ENCODE measurements at regions not wholly inside any gene's neighbourhood (a gene's known extent, or its start where the extent isn't known, plus 50 kb on each side); places are given as distances from the start of the nearest gene placed in this dataset.

GRCh38 chr5:174831031-174831660 lies 106.8 kb downstream of the MSX2 start:
- H3K36me3 Mint-ChIP-seq, result no peaks in the 10 kb centered on the region
- H3K27ac Mint-ChIP-seq, result no peak overlapping the region
- ATAC-seq, result no peak
- no peak overlapping the region for H3K4me3 Mint-ChIP-seq
- H3K9me3 Mint-ChIP-seq, result peaks cover 16% of the 10 kb centered on the region
- no peaks in the 10 kb centered on the region; the same call in none of the 2 replicates for H3K27me3 Mint-ChIP-seq (ENCODE audit: low read depth)
- DNase-seq (ENCODE audit: low spot score), result no peak
- peaks cover 5% of the 10 kb centered on the region; the same call in 1 of the 2 replicates for H3K4me1 Mint-ChIP-seq
- CTCF ChIA-PET, result interaction anchor here (0.6 kb wide), 1 partner anchor 92 kb away, joined by 3 read pairs; no protein-coding TSS in a partner anchor
- POLR2A ChIA-PET, result no interaction called here
- TF ChIP-seq NFATC4 (CRISPR knock-in tag; IDR thresholded peaks at IDR 0.05) (no peak), ZBTB21 (CRISPR knock-in tag; IDR thresholded peaks at IDR 0.05; ENCODE audit: borderline replicate concordance) (no peak), PRRX2 (CRISPR knock-in tag; IDR thresholded peaks at IDR 0.05) (no peak), NR3C1 (CRISPR knock-in tag; conservative IDR thresholded peaks at IDR 0.05; ENCODE audit: low read depth) (no peak), SMAD3 (CRISPR knock-in tag; IDR thresholded peaks at IDR 0.05; ENCODE audit: borderline replicate concordance) (no peak), RORB (CRISPR knock-in tag; IDR thresholded peaks at IDR 0.05) (no peak), STAT6 (CRISPR knock-in tag; conservative IDR thresholded peaks at IDR 0.05; ENCODE audit: low read depth) (no peak), RELA (CRISPR knock-in tag; IDR thresholded peaks at IDR 0.05; ENCODE audit: borderline replicate concordance) (no peak), FOXK1 (CRISPR knock-in tag; IDR thresholded peaks at IDR 0.05) (no peak), AFF4 (CRISPR knock-in tag; IDR thresholded peaks at IDR 0.05; ENCODE audit: borderline replicate concordance) (no peak), ZNF317 (CRISPR knock-in tag; IDR thresholded peaks at IDR 0.05; ENCODE audit: borderline replicate concordance, low read depth) (no peak), ATF1 (CRISPR knock-in tag; IDR thresholded peaks at IDR 0.05) (no peak), FOXJ3 (CRISPR knock-in tag; IDR thresholded peaks at IDR 0.05; ENCODE audit: borderline replicate concordance) (no peak), CREM (CRISPR knock-in tag; IDR thresholded peaks at IDR 0.05) (no peak), E2F4 (CRISPR knock-in tag; IDR thresholded peaks at IDR 0.05; ENCODE audit: borderline replicate concordance, low read depth) (no peak)
- TF ChIP-seq, protein P1, sequence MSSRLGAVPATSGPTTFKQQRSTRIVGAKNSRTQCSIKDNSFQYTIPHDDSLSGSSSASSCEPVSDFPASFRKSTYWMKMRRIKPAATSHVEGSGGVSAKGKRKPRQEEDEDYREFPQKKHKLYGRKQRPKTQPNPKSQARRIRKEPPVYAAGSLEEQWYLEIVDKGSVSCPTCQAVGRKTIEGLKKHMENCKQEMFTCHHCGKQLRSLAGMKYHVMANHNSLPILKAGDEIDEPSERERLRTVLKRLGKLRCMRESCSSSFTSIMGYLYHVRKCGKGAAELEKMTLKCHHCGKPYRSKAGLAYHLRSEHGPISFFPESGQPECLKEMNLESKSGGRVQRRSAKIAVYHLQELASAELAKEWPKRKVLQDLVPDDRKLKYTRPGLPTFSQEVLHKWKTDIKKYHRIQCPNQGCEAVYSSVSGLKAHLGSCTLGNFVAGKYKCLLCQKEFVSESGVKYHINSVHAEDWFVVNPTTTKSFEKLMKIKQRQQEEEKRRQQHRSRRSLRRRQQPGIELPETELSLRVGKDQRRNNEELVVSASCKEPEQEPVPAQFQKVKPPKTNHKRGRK (CRISPR knock-in tag; IDR thresholded peaks at IDR 0.05; ENCODE audit: borderline replicate concordance), result no peak
- TF ChIP-seq, protein P2, sequence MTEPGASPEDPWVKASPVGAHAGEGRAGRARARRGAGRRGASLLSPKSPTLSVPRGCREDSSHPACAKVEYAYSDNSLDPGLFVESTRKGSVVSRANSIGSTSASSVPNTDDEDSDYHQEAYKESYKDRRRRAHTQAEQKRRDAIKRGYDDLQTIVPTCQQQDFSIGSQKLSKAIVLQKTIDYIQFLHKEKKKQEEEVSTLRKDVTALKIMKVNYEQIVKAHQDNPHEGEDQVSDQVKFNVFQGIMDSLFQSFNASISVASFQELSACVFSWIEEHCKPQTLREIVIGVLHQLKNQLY (CRISPR knock-in tag; IDR thresholded peaks at IDR 0.05), result no peak

All from WTC11 (cell line).